ENCODE measurements at regions not wholly inside any gene's neighbourhood (a gene's known extent, or its start where the extent isn't known, plus 50 kb on each side); places are given as distances from the start of the nearest gene placed in this dataset.

DNA sequence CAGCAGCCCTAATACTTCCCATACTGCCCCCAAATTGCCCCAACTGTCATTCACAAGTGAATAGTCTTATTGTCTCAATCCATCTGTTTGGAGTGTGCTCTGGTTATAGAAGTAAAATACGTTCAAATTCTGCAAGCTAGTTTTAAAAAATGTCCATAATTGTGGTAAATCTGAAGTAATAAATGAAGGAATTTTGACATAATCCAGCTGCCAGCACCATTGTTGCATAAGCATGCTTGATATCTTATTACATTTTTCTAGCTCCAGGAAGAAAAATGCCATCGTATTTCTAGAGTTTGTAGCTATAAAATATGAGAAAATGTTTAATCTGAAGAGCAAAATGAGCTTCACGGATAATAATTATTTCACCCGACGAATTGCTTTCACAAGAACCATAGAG is 664.7 kb downstream of the RFPL4B start:
- no peaks in the 10 kb centered on the region for H3K4me1 ChIP-seq (ENCODE audit: insufficient read depth, low read length)
- FAIRE-seq (no peak), DNase-seq (ENCODE audit: low read depth) (peak; percentile 41)
- H3K4me3 Mint-ChIP-seq (ENCODE audit: unreplicated experiment) = no peak overlapping the region
- no peaks in the 10 kb centered on the region for H3K36me3 Mint-ChIP-seq (ENCODE audit: low read depth, unreplicated experiment)
- no peaks in the 10 kb centered on the region for H3K9me3 ChIP-seq (ENCODE audit: insufficient read depth, low read depth, low read length)
- no peaks in the 10 kb centered on the region for H4K20me1 ChIP-seq (ENCODE audit: insufficient read depth, low read length)
- H3K9ac ChIP-seq (ENCODE audit: low read length) = no peak overlapping the region
- TF ChIP-seq CTCF (IDR thresholded peaks at IDR 0.05; ENCODE audit: insufficient read depth, low read depth, low read length) (no peak), EZH2 (IDR thresholded peaks at IDR 0.05; ENCODE audit: insufficient read depth, low read length) (no peak)
- H3K27me3 ChIP-seq (ENCODE audit: insufficient read depth, low read length) = no peaks in the 10 kb centered on the region
- no peak overlapping the region for H2AFZ ChIP-seq (ENCODE audit: low read depth, low read length)
- no peak overlapping the region for H3K27ac ChIP-seq (ENCODE audit: low read depth, low read length)
- H3K27ac Mint-ChIP-seq (ENCODE audit: unreplicated experiment) = no peak overlapping the region
- H3K36me3 ChIP-seq (ENCODE audit: insufficient read depth, low read length) = no peaks in the 10 kb centered on the region
- no peaks in the 10 kb centered on the region for H3K27me3 Mint-ChIP-seq (ENCODE audit: low read depth, unreplicated experiment)
- H3K79me2 ChIP-seq (ENCODE audit: insufficient read depth, low read length) = no peaks in the 10 kb centered on the region
- H3K4me1 Mint-ChIP-seq (ENCODE audit: low read depth, unreplicated experiment) = peaks cover 22% of the 10 kb centered on the region
- H3K9me3 Mint-ChIP-seq (ENCODE audit: unreplicated experiment) = no peaks in the 10 kb centered on the region
- no peak overlapping the region for H3K4me3 ChIP-seq (ENCODE audit: insufficient read depth, low read depth, low read length)
- no peak overlapping the region for H3K4me2 ChIP-seq (ENCODE audit: low read length)

GRCh38 chr6:113015249-113015648 is 668.1 kb downstream of the RFPL4B start:
- no peak overlapping the region for H2AFZ ChIP-seq (ENCODE audit: low read depth, low read length)
- H3K4me3 ChIP-seq (ENCODE audit: insufficient read depth, low read depth, low read length) = no peak overlapping the region
- no peak overlapping the region for H3K9ac ChIP-seq (ENCODE audit: low read length)
- Mint-ChIP-seq H3K27me3 (ENCODE audit: low read depth, unreplicated experiment) (no peaks in the 10 kb centered on the region), H3K9me3 (ENCODE audit: unreplicated experiment) (no peaks in the 10 kb centered on the region), H3K4me3 (ENCODE audit: unreplicated experiment) (no peak overlapping the region), H3K36me3 (ENCODE audit: low read depth, unreplicated experiment) (no peaks in the 10 kb centered on the region), H3K27ac (ENCODE audit: unreplicated experiment) (no peak overlapping the region), H3K4me1 (ENCODE audit: low read depth, unreplicated experiment) (peaks cover 36% of the 10 kb centered on the region)
- H3K4me2 ChIP-seq (ENCODE audit: low read length) = no peak overlapping the region
- peaks cover 14% of the 10 kb centered on the region for H3K4me1 ChIP-seq (ENCODE audit: insufficient read depth, low read length)
- H3K9me3 ChIP-seq (ENCODE audit: insufficient read depth, low read depth, low read length) = no peaks in the 10 kb centered on the region
- TF ChIP-seq CTCF (IDR thresholded peaks at IDR 0.05; ENCODE audit: insufficient read depth, low read depth, low read length) (no peak), EZH2 (IDR thresholded peaks at IDR 0.05; ENCODE audit: insufficient read depth, low read length) (no peak)
- H3K27ac ChIP-seq (ENCODE audit: low read depth, low read length) = no peak overlapping the region
- H3K36me3 ChIP-seq (ENCODE audit: insufficient read depth, low read length) = no peaks in the 10 kb centered on the region
- H3K27me3 ChIP-seq (ENCODE audit: insufficient read depth, low read length) = no peaks in the 10 kb centered on the region
- peak; percentile 9 for FAIRE-seq
- H3K79me2 ChIP-seq (ENCODE audit: insufficient read depth, low read length) = no peaks in the 10 kb centered on the region
- no peaks in the 10 kb centered on the region for H4K20me1 ChIP-seq (ENCODE audit: insufficient read depth, low read length)
- DNase-seq (ENCODE audit: low read depth) = peak; percentile 76

GRCh38 chr6:113017353-113017752 is 670.2 kb downstream of the RFPL4B start:
- no peak for DNase-seq (ENCODE audit: low read depth)
- TF ChIP-seq CTCF (IDR thresholded peaks at IDR 0.05; ENCODE audit: insufficient read depth, low read depth, low read length) (no peak), EZH2 (IDR thresholded peaks at IDR 0.05; ENCODE audit: insufficient read depth, low read length) (no peak)
- Histone ChIP-seq H3K9ac (ENCODE audit: low read length) (no peak overlapping the region), H3K36me3 (ENCODE audit: insufficient read depth, low read length) (no peaks in the 10 kb centered on the region), H3K4me2 (ENCODE audit: low read length) (no peak overlapping the region), H4K20me1 (ENCODE audit: insufficient read depth, low read length) (no peaks in the 10 kb centered on the region), H3K4me3 (ENCODE audit: insufficient read depth, low read depth, low read length) (no peak overlapping the region), H3K27me3 (ENCODE audit: insufficient read depth, low read length) (no peaks in the 10 kb centered on the region), H3K9me3 (ENCODE audit: insufficient read depth, low read depth, low read length) (no peaks in the 10 kb centered on the region), H3K4me1 (ENCODE audit: insufficient read depth, low read length) (peaks cover 14% of the 10 kb centered on the region), H3K27ac (ENCODE audit: low read depth, low read length) (no peak overlapping the region), H3K79me2 (ENCODE audit: insufficient read depth, low read length) (no peaks in the 10 kb centered on the region), H2AFZ (ENCODE audit: low read depth, low read length) (no peak overlapping the region)
- H3K9me3 Mint-ChIP-seq (ENCODE audit: unreplicated experiment) = no peaks in the 10 kb centered on the region
- H3K4me1 Mint-ChIP-seq (ENCODE audit: low read depth, unreplicated experiment) = peaks cover 23% of the 10 kb centered on the region
- no peaks in the 10 kb centered on the region for H3K36me3 Mint-ChIP-seq (ENCODE audit: low read depth, unreplicated experiment)
- no peaks in the 10 kb centered on the region for H3K27me3 Mint-ChIP-seq (ENCODE audit: low read depth, unreplicated experiment)
- H3K4me3 Mint-ChIP-seq (ENCODE audit: unreplicated experiment) = no peak overlapping the region
- FAIRE-seq = no peak
- no peak overlapping the region for H3K27ac Mint-ChIP-seq (ENCODE audit: unreplicated experiment)
